ENCODE measurements at regions not wholly inside any gene's neighbourhood (a gene's known extent, or its start where the extent isn't known, plus 50 kb on each side); places are given as distances from the start of the nearest gene placed in this dataset.

GRCh38 chr1:238484121-238484520 lies 593.4 kb upstream of the ZP4 start:
- TF ChIP-seq, protein P1, sequence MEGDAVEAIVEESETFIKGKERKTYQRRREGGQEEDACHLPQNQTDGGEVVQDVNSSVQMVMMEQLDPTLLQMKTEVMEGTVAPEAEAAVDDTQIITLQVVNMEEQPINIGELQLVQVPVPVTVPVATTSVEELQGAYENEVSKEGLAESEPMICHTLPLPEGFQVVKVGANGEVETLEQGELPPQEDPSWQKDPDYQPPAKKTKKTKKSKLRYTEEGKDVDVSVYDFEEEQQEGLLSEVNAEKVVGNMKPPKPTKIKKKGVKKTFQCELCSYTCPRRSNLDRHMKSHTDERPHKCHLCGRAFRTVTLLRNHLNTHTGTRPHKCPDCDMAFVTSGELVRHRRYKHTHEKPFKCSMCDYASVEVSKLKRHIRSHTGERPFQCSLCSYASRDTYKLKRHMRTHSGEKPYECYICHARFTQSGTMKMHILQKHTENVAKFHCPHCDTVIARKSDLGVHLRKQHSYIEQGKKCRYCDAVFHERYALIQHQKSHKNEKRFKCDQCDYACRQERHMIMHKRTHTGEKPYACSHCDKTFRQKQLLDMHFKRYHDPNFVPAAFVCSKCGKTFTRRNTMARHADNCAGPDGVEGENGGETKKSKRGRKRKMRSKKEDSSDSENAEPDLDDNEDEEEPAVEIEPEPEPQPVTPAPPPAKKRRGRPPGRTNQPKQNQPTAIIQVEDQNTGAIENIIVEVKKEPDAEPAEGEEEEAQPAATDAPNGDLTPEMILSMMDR (IDR thresholded peaks at IDR 0.05), result no peak
- TF ChIP-seq, protein P2, sequence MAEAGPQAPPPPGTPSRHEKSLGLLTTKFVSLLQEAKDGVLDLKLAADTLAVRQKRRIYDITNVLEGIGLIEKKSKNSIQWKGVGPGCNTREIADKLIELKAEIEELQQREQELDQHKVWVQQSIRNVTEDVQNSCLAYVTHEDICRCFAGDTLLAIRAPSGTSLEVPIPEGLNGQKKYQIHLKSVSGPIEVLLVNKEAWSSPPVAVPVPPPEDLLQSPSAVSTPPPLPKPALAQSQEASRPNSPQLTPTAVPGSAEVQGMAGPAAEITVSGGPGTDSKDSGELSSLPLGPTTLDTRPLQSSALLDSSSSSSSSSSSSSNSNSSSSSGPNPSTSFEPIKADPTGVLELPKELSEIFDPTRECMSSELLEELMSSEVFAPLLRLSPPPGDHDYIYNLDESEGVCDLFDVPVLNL (CRISPR knock-in tag; IDR thresholded peaks at IDR 0.05; ENCODE audit: borderline replicate concordance, low read depth), result no peak
- no peak for TF ChIP-seq ATF2 (CRISPR knock-in tag; IDR thresholded peaks at IDR 0.05; ENCODE audit: borderline replicate concordance, low read depth)
- TF ChIP-seq, protein P3, sequence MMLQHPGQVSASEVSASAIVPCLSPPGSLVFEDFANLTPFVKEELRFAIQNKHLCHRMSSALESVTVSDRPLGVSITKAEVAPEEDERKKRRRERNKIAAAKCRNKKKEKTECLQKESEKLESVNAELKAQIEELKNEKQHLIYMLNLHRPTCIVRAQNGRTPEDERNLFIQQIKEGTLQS (CRISPR knock-in tag; conservative IDR thresholded peaks at IDR 0.05), result no peak
- no peak for TF ChIP-seq JAZF1 (CRISPR knock-in tag; IDR thresholded peaks at IDR 0.05)
- TF ChIP-seq ESRRA (CRISPR knock-in tag; IDR thresholded peaks at IDR 0.05; ENCODE audit: borderline replicate concordance), result no peak
- no peak for TF ChIP-seq HMGA2 (CRISPR knock-in tag; IDR thresholded peaks at IDR 0.05)
- TF ChIP-seq, protein P4, sequence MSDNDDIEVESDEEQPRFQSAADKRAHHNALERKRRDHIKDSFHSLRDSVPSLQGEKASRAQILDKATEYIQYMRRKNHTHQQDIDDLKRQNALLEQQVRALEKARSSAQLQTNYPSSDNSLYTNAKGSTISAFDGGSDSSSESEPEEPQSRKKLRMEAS (CRISPR knock-in tag; IDR thresholded peaks at IDR 0.05), result no peak
